Vagina (tissue), 2 donors: ENCODE measurements at regions not wholly inside any gene's neighbourhood (a gene's known extent, or its start where the extent isn't known, plus 50 kb on each side); places are given as distances from the start of the nearest gene placed in this dataset.

Experiments
- DNase-seq, 2 donors: peaks; one replicate each; pipeline ENCODE4 v3.0.0-alpha.2; 2017; ENCODE audit errors: extremely low spot score in 2 of 2
- H3K27ac ChIP-seq: fragments of 200-600 bp; sonication (generic); one replicate; pipeline ENCODE4 v1.5.1; 2019
- H3K27me3 ChIP-seq: fragments of 200-600 bp; sonication (generic); one replicate; pipeline ENCODE4 v1.5.1; 2019
- H3K36me3 ChIP-seq, 2 donors: fragments of 200-600 bp; sonication (generic); one replicate each; pipeline ENCODE4 v1.5.1; 2017 to 2019
- H3K4me1 ChIP-seq: fragments of 200-600 bp; sonication (generic); one replicate; pipeline ENCODE4 v1.5.1; 2019
- H3K4me3 ChIP-seq, 2 donors: fragments of 200-600 bp; sonication (generic); 1 replicate in 1 of 2; 2 replicates in 1 of 2; pipeline ENCODE4 v1.5.1; 2016 to 2019
- H3K9me3 ChIP-seq: fragments of 200-600 bp; sonication (generic); one replicate; pipeline ENCODE4 v1.5.1; 2019
- CTCF ChIP-seq, 3 experiments: fragments of 450-650 bp in 2 of 3; fragments of 200-600 bp in 1 of 3; sonication (generic) in 1 of 3; IDR thresholded peaks; one replicate each; pipeline ENCODE4 v1.5.1; 2017 to 2019; ENCODE audit warnings: antibody characterized with exemption in 3 of 3, mild to moderate bottlenecking in 2 of 3, moderate library complexity in 2 of 3
- POLR2A ChIP-seq, 2 donors: fragments of 450-650 bp; IDR thresholded peaks; one replicate each; pipeline ENCODE4 v1.6.1; 2017; ENCODE audit warnings: antibody characterized with exemption in 2 of 2, mild to moderate bottlenecking in 2 of 2, moderate library complexity in 2 of 2
- POLR2AphosphoS5 ChIP-seq, 2 donors: sonication (generic); formaldehyde crosslinking; IDR thresholded peaks; one replicate each; pipeline ENCODE4 v1.9.0; 2017; ENCODE audit warnings: antibody characterized with exemption in 2 of 2, mild to moderate bottlenecking in 2 of 2, low read depth in 1 of 2; ENCODE audit not compliant: insufficient read depth in 1 of 2
- intact Hi-C: fragments of 100-400 bp; cut with DNase I; formaldehyde crosslinking; loops from one replicate; pipeline ENCODE4 v1.15.1; 2023

- peaks cover 2% of the 10 kb centered on the region for H3K4me1 ChIP-seq
- H3K27me3 ChIP-seq: no peaks in the 10 kb centered on the region
- H3K27ac ChIP-seq: no peak overlapping the region
- H3K4me3 ChIP-seq: no peak overlapping the region
- H3K36me3 ChIP-seq: no peaks in the 10 kb centered on the region
- intact Hi-C loops: no loop called here
- DNase-seq: no peak
- no peaks in the 10 kb centered on the region for H3K9me3 ChIP-seq
- no peak for TF ChIP-seq CTCF (IDR thresholded peaks at IDR 0.05)
- no peak for TF ChIP-seq POLR2AphosphoS5 (IDR thresholded peaks at IDR 0.05; ENCODE audit: insufficient read depth in 1 of 2, low read depth in 1 of 2)
- no peak for TF ChIP-seq POLR2A (IDR thresholded peaks at IDR 0.05)
Measured at GRCh38 chr9:129264388-129264787, 86.3 kb upstream of the IER5L start.

GRCh38 chr9:129263836-129264235 is 85.8 kb upstream of the IER5L start:
- peaks cover 8% of the 10 kb centered on the region for H3K4me1 ChIP-seq
- no peak overlapping the region for H3K27ac ChIP-seq
- intact Hi-C loops: no loop called here
- DNase-seq: no peak
- no peaks in the 10 kb centered on the region for H3K36me3 ChIP-seq
- no peaks in the 10 kb centered on the region for H3K9me3 ChIP-seq
- no peak overlapping the region for H3K4me3 ChIP-seq
- TF ChIP-seq POLR2A (IDR thresholded peaks at IDR 0.05) (no peak), POLR2AphosphoS5 (IDR thresholded peaks at IDR 0.05; ENCODE audit: insufficient read depth in 1 of 2, low read depth in 1 of 2) (no peak), CTCF (IDR thresholded peaks at IDR 0.05) (no peak)
- no peaks in the 10 kb centered on the region for H3K27me3 ChIP-seq

DNA sequence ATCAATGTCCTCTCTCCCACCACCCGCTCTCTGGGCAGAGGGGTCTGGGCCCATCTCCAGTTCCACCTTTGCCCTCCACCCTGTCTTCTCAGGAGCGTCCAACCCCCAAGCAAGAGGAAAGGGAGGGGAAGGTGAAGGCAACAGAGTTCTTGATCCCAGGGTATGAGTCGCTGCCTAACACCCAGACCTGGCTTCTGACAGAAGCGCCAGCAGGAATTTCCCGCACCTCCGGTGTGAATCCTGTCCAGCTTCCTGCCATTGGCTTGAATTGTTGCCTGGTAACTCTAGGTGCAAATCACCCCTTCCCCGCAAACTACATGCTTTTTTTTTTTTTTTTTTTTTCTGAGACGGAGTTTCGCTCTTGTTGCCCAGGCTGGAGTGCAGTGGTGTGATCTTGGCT is 84.2 kb upstream of the IER5L start:
- intact Hi-C loops: no loop called here
- no peak for DNase-seq
- Histone ChIP-seq H3K27me3 (no peaks in the 10 kb centered on the region), H3K4me1 (peaks cover 19% of the 10 kb centered on the region), H3K36me3 (no peaks in the 10 kb centered on the region), H3K9me3 (no peaks in the 10 kb centered on the region), H3K4me3 (no peak overlapping the region), H3K27ac (peak overlapping the region; percentile 29)
- TF ChIP-seq POLR2AphosphoS5 (IDR thresholded peaks at IDR 0.05; ENCODE audit: insufficient read depth in 1 of 2, low read depth in 1 of 2): no peak
- TF ChIP-seq POLR2A (IDR thresholded peaks at IDR 0.05): no peak
- TF ChIP-seq CTCF (IDR thresholded peaks at IDR 0.05): no peak

GRCh38 chr9:129259375-129259774 is 81.3 kb upstream of the IER5L start:
- no peak overlapping the region for H3K27ac ChIP-seq
- peaks cover 19% of the 10 kb centered on the region for H3K4me1 ChIP-seq
- TF ChIP-seq POLR2A (IDR thresholded peaks at IDR 0.05) (no peak), CTCF (IDR thresholded peaks at IDR 0.05) (no peak), POLR2AphosphoS5 (IDR thresholded peaks at IDR 0.05; ENCODE audit: insufficient read depth in 1 of 2, low read depth in 1 of 2) (no peak)
- H3K9me3 ChIP-seq: no peaks in the 10 kb centered on the region
- intact Hi-C loops: loop anchor here (5.0 to 10.0 kb wide), 2 partner anchors 85 to 223 kb away; partner anchors contain the start of gene IER5L
- no peaks in the 10 kb centered on the region for H3K27me3 ChIP-seq
- no peak overlapping the region for H3K4me3 ChIP-seq
- H3K36me3 ChIP-seq: no peaks in the 10 kb centered on the region
- no peak for DNase-seq

DNA sequence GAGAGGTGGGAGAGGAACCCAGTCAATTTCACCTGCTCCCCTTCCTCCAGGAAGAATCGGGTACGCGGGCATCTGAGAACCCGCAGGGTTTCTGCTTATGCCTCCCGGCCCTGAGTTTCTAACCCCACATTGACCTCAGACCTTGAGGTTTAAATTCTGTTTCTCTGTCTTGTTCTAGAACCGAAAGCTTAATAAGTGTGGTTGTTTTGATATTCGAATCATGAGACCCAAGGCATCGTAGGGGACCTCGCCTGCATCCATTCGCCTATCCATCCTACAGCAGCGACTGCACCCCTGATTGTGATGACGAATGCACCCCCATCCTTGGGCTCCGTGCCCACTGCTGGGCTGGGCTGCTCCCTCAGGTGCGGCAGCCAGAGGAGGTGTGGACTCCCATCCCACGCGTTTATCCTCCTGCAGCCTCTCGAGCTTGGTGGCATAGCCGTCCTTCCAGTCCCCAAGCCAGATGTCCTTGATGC is 80.8 kb upstream of the IER5L start:
- H3K36me3 ChIP-seq: no peaks in the 10 kb centered on the region
- no peaks in the 10 kb centered on the region for H3K27me3 ChIP-seq
- TF ChIP-seq POLR2A (IDR thresholded peaks at IDR 0.05) (no peak), CTCF (IDR thresholded peaks at IDR 0.05) (no peak), POLR2AphosphoS5 (IDR thresholded peaks at IDR 0.05; ENCODE audit: insufficient read depth in 1 of 2, low read depth in 1 of 2) (no peak)
- peak overlapping the region; percentile 29 to 48 for H3K4me3 ChIP-seq
- H3K27ac ChIP-seq: no peak overlapping the region
- intact Hi-C loops: loop anchor here (5.0 to 10.0 kb wide), 2 partner anchors 84 to 223 kb away; partner anchors contain the start of gene IER5L
- H3K9me3 ChIP-seq: no peaks in the 10 kb centered on the region
- H3K4me1 ChIP-seq: peaks cover 24% of the 10 kb centered on the region
- DNase-seq: no peak
